ENCODE measurements at regions not wholly inside any gene's neighbourhood (a gene's known extent, or its start where the extent isn't known, plus 50 kb on each side); places are given as distances from the start of the nearest gene placed in this dataset.

DNA sequence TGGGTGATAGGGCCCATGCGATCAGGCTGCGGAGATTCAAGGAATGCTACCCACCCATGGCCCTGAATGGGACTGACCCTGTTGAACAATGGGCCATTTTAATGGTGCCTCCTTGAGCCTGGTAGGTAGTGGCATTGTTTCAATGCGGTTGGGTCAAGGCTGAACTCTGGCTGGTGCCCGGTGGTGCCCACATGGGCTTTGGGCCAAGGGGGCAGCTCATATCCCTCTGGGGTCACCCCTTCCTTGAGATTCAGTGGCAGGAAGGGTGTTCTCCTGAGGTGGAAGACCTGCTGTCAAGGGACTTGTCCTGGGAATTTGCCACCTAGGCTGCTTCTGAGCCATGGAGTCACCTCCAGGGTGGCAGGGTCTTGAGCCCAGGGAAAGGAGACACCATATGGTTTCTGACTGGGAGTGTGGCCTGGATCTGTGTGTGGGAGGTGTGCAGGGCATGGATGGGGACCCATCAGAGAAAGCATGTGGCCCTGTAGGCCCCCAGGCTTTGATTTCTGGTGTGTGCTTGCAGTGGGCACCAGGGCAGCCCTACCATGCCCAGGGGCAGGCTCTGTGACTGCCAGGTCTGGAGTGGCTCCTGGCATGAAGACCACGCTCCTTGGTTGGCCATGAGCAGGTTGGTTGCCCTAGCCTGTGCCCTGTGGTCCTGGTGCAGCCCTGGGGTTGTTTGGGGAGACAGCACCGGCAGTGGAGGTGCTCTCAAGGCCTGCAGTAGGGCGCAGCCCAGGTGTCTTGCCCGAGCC is 199.9 kb downstream of the UBE3A start:
- no peak overlapping the region for H2BK20ac ChIP-seq (ENCODE audit: low read depth, low read length)
- TF ChIP-seq FOS (IDR thresholded peaks at IDR 0.05; ENCODE audit: low read depth, low read length) (no peak), RFX5 (IDR thresholded peaks at IDR 0.05; ENCODE audit: low read depth, low read length) (no peak), BHLHE40 (IDR thresholded peaks at IDR 0.05; ENCODE audit: low read depth, low read length) (no peak), NFE2L2 (IDR thresholded peaks at IDR 0.05; ENCODE audit: low read depth, low read length) (no peak)
- H4K91ac ChIP-seq (ENCODE audit: insufficient read depth, low read depth, low read length), result no peak overlapping the region
- intact Hi-C loops (cut with micrococcal nuclease), result no loop called here
- H4K20me1 ChIP-seq (ENCODE audit: insufficient read depth, low read length), result no peaks in the 10 kb centered on the region
- ChIA-PET POLR2A (ENCODE audit: unreplicated experiment) (no interaction called here), CTCF (no interaction called here)
- no peaks in the 10 kb centered on the region for H3K9me1 ChIP-seq (ENCODE audit: insufficient read depth, low read length)
- dilution Hi-C loops (cut with HindIII; ENCODE audit: low sequenced_read_pairs, unreplicated experiment), result no loop called here
- H3K14ac ChIP-seq (replicated peaks; ENCODE audit: low read depth, low read length), result no peak overlapping the region
- no peak overlapping the region for H3K9ac ChIP-seq (ENCODE audit: low read depth, low read length)
- peaks cover 78% of the 10 kb centered on the region for H3K9me3 ChIP-seq (ENCODE audit: control insufficient read depth, insufficient read depth, low read length)
- no peak overlapping the region for H2BK15ac ChIP-seq (ENCODE audit: low read depth, low read length)
- H3K4me3 ChIP-seq (ENCODE audit: insufficient read depth, low read depth, low read length), result no peak overlapping the region
- H4K5ac ChIP-seq (ENCODE audit: low read depth, low read length), result no peak overlapping the region
- no peak for DNase-seq
- ATAC-seq (ENCODE audit: low read depth), result no peak
- 41% methylated on average over 3 of the region's 8 CpGs; no CpG with 5 or more reads in 1 of the 2 experiments for WGBS, 2 experiments (ENCODE audit: extremely low coverage in 2 of 2, insufficient read length in 1 of 2)
- no peak overlapping the region for H3K4me2 ChIP-seq (ENCODE audit: low read depth, low read length)
- H3K79me1 ChIP-seq (ENCODE audit: low read depth in 1 of 2, low read length in 2 of 2), result no peaks in the 10 kb centered on the region
- no peak overlapping the region for H2BK5ac ChIP-seq (ENCODE audit: low read depth, low read length, poor library complexity, severe bottlenecking)
- no peaks in the 10 kb centered on the region for H3K27me3 ChIP-seq (ENCODE audit: control insufficient read depth, insufficient read depth, low read length)
- no TSS peak for BruUV-seq (replicated peaks)
- H3K4ac ChIP-seq (ENCODE audit: low read depth, low read length), result no peak overlapping the region
- no peaks in the 10 kb centered on the region for H3K4me1 ChIP-seq (ENCODE audit: control insufficient read depth, insufficient read depth, low read length)
- no peaks in the 10 kb centered on the region for H3K36me3 ChIP-seq (ENCODE audit: control insufficient read depth, insufficient read depth, low read length)
- no peak overlapping the region for H4K8ac ChIP-seq (ENCODE audit: low read depth in 2 of 2, low read length in 2 of 2)
- in situ Hi-C loops (cut with MboI; ENCODE audit: low sequenced_read_pairs), result no loop called here
- no peak overlapping the region for H3K56ac ChIP-seq (ENCODE audit: extremely low read depth, insufficient read depth, low read length)
- H2AFZ ChIP-seq (replicated peaks; ENCODE audit: low read length, poor library complexity), result peak overlapping the region; percentile 48
- no peak overlapping the region for H3K23ac ChIP-seq (ENCODE audit: low read depth, low read length)
- no peak overlapping the region for H3K27ac ChIP-seq (ENCODE audit: insufficient read depth, low read length)
- no peak overlapping the region for H3K18ac ChIP-seq (ENCODE audit: low read depth, low read length)
- no peak overlapping the region for H2AK5ac ChIP-seq (ENCODE audit: low read depth, low read length)
- H2AK9ac ChIP-seq (replicated peaks; ENCODE audit: low read depth, low read length, poor library complexity), result no peak overlapping the region
- H2BK120ac ChIP-seq (ENCODE audit: low read depth, low read length), result no peak overlapping the region
